Fibroblast of skin of abdomen (primary cell): ENCODE measurements at regions not wholly inside any gene's neighbourhood (a gene's known extent, or its start where the extent isn't known, plus 50 kb on each side); places are given as distances from the start of the nearest gene placed in this dataset.
"Not testable (repeated sequence)": the region's sequence is repeated elsewhere in the genome, so short reads cannot be mapped to it uniquely, and the experiment has no call there.

Experiments
- DNase-seq: peaks from one replicate; pipeline ENCODE4 v3.0.0-alpha.2; 2013

DNA sequence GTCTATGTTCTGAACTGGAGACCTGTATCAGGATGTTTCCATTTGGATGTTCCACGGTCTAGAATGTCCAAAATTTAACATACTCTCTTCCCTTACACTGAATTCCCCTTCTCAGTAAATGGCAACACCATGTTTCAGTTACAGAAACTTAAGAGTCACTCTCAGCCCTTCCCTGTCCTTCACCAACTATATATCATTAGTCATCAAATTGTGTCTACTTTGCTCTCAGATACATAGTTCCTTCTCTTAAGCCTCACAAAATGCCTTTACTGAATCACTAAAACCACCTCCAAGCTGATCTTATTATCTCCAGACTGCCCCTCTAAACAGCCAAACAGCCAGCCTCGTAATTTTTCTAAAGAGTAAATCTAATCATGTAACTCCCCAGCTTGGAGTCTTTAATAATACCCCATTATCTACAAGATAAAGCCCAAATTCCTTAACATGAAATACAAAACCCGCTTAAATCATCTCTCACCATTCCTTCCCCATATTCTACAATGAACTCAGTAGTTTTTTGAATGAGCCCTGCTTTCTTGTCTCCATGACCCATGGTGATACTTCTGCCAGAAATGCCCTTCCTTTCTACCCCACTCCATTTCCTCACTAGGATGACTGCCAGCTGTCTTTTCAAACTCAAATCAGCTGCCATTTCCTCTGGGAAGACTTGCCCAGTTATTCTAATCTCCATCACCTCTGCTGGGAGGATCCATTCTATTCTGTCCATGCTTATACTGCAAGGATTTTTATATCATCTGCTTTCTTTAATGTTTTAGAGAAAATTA lies 102.7 kb upstream of the ARHGAP42 start:
- no peak for DNase-seq

DNA sequence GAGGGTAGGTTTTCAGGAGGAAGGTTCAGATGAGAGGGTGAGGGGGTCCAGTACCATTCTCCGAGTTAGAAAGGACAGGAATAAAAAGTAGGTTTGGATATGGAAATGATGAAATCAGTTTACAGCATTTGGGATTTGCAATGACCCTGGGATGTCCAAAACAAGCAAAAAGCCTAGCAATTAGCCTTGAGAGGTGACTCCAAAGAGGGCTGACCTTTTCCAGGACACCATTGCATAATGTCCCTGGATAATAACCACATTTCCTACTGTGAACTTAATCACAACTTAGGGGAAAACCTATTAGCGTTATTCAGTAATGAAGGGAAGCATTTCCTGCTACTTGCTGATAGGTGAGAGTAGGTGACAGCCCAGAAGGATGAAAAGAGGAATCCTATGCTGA lies 101.4 kb upstream of the ARHGAP42 start:
- DNase-seq: no peak

DNA sequence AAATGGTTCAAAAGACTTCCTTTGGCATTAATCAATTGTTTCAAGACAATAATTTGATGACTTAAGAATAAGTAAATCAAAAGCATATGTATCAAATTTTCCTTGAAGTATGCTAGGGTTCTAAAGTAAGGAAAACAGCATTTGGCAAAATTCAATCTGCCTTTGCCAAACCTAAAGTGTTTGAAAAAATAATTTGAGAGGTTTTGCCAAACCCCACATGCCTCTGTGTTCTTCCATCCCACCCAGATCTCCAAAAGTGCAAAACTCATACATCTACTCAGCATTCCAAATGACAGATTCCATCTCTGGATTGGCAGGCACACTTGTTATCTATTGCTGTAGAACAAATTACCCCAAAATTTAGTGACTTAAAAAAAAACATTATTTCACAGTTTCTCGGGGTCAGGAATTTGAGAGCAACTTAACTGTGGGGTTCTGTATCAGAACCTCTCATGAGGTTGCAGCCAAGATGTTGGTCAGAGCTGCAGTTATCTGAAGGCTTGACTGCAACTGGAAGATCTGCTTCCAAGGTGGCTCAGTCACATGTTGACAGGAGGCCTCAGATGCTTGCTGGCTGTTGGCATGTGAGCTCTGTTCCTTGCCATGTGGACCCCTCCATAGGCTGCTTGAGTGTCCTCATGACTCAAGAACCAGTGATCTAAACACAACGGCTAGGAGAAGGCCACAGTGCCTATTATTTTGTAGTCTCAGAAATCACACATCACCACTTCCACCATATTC lies 100.6 kb upstream of the ARHGAP42 start:
- DNase-seq: no peak

DNA sequence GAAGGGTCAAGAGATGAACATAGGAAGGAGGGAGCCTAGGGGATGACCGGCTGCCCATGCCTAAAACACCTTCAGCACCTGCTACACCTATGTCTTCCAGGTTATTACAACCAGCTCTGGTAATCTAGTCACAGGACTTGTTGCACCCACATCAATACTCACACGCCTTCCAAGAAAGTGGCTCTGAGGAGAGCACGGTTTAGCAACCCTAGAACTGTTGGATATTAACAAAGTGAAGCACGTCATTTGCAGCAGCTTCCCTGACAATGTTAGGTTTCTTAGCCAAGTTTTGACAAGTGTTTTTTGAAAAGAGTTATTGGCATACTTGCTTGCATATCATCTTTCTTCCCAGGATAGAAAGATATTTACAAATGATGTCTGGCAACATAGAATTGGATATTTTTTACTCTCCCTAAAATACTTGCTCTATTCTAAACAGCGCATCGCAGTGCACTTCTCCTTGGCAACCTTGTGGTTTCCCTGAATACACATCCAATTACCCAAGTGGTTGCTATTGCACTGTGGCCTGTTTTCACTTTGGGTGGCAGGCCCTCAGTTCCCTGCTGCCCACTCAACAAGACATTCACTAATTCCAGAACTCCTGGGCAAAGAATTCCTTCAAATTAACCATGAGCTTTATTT lies 94.3 kb upstream of the ARHGAP42 start:
- DNase-seq: no peak

DNA sequence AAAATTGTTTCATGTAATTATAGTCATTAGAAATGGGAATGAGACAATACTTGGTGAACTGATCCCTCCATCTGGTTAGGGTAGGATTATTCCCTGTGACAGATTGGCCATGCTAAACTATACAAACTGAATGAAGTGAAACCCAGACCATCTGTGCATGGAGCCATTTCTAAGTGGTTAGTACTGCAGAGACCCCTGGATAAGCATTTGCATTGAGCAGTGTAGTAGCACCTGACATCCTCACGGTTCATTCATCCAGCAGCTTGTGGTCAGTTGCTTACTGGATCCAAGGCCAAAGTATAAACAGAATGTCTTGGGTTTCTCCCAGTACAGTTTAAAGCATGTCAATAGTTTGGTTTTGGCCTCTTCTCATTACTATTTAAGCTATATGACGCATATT lies 93.8 kb upstream of the ARHGAP42 start:
- DNase-seq: no peak

DNA sequence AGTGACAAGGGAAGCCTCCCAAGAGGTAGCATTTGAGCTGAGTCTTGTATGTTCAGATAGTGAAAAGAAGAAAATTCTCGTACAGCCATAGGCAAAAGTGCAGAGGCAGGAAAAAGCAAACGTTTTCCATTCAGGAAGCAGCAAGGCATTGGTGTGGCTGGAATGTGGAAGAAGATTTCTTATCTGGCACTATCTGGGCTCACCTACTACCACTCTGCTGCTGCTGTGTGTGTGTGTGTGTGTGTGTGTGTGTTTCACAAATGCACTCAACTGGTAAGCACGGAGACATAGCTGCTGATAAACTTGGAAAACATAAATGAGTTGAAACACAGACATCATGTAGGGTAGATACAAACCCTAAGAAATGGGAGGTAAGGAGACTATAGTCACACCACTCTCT lies 92.8 kb upstream of the ARHGAP42 start:
- DNase-seq: no peak

DNA sequence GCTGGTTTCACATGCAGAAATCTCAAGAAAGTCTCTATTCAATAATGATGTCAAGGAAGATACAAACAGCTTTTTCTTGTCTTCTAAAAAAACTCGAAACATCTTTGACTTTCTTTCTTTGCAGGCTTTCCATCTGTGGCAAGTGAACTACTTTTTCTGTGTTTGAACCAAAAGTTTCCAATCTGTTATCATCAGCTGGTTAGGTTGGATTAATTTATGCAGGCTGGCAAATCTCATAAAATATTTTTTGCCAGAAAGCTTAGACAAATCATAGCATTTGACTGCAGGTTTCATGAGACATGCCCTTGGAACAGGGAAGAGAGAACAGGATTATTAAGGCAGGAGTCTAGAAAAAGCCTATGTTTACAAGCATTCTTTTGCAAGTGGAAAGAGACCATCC lies 86.1 kb upstream of the ARHGAP42 start:
- no peak for DNase-seq

DNA sequence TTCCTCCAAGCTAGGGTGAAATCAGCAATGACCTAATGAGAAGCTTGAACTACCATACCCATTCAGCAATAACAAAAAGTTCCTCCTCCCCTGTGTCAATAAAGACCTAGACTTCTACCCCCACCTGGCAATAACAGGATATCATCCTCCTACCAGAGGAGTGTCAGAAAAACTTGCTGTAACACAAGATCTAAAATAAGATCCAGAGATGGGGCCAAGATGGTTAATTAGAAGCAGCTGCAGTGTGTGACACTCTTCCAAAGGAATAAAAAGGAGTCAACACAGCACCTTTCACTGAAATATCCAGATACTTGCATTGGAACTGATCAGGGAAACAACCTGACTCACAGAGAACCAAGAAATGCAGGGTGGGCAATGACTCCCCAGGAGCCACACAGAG lies 84.4 kb upstream of the ARHGAP42 start:
- peak; percentile 12 for DNase-seq

DNA sequence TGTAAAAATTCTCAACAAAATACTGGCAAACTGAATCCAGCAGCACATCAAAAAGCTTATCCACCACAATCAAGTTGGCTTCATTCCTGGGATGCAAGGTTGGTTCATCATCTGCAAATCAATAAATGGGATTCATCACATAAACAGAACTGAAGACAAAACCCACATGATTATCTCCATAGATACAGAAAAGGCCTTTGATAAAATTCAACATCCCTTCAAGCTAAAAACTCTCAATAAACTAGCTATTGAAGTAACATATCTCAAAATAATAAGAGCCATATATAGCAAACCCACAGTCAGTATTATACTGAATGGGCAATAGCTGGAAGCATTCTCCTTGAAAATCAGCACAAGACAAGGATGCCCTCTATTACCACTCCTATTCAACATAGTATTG lies 79.3 kb upstream of the ARHGAP42 start:
- not testable (repeated sequence) for DNase-seq

DNA sequence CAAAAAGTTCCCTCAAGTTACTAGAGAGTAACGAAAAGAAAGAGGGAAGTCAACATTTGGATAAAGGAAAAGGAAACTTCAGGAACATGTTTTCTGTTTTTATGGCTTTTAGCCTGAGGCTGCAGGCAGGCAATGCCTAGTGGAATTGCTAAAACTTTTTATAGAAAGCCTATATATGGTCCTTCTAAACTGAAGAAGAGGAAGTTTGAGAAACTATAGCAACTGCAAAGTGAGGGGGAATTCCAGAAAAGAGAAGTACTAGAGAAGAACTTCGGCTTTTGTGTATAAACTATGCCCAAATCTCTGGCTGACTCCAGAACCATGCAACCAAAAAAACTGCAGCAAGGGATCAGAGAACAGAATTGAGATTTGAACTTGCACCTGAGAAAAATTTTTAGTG lies 74.3 kb upstream of the ARHGAP42 start:
- DNase-seq: no peak

DNA sequence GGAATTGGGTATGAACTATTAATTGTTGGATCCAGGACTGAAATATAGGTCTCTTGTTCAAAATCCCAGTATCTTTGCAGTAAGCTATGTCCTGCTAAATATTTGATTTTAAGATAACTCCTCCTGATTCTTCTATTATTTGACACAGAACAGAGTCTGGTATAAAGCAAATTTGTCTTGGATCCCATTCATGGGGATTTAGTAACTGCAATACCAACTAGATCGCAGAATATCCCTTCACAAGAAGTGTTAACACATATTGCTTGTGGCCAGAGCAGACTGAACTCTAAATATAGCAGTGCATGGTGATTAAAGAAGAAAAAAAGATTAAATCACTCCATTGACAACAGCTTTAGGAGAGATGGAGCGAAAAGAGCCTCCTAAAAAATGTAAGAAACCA lies 68.2 kb upstream of the ARHGAP42 start:
- DNase-seq: no peak

DNA sequence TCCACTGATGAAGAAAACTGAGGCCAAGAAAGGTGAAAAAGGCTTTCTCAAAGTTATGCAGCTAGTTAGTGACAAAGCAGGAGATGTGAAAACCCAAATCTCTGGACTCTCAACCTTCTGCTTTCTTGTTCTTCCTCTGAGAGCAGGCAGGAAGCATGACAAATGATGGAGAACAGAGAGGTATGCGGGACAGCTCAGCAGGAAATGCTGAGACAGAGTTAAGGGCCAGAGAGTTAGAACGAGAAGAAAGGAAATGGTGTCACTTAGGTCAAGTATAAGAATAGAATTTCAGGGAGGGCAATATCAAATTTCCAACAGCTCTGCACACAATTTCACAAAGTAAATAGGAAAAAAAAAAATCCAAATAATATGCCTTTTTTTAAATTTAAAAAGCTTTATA lies 67.6 kb upstream of the ARHGAP42 start:
- peak; percentile 18 for DNase-seq

DNA sequence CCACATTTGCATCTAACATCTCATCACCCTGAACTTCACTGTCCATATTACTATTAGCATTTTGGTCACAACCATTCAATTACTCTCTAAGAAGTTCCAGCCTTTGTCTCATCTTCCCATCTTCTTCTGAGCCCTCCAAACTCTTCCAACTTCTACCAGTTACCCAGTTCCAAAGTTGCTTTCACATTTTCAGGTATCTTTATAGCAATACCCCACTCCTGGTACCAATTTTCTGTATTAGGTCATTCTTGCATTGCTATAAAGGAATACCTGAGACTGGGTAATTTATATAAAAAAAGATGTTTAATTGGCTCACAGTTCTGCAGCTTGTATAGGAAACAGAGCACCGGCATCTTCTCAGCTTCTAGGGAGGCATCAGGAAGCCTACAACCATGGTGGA lies 64.7 kb upstream of the ARHGAP42 start:
- DNase-seq: no peak

DNA sequence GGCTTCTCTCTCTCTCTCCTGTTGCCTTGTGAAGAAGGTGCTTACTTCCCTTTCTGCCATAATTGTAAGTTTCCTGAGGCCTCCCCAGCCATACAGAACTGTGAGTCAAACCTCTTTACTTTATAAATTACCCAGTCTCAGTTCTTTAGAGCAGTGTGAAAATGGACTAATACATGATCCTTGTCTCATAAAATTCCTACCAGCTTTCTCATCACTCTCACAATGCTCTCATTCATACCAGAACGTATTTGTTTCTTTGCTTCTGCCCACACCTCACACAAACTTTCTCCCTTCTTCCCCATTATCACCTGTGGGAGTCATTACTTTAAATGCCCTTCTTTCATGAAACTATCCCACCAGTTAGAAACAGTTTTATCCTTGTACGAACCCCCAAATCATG lies 62.7 kb upstream of the ARHGAP42 start:
- peak; percentile 6 for DNase-seq

DNA sequence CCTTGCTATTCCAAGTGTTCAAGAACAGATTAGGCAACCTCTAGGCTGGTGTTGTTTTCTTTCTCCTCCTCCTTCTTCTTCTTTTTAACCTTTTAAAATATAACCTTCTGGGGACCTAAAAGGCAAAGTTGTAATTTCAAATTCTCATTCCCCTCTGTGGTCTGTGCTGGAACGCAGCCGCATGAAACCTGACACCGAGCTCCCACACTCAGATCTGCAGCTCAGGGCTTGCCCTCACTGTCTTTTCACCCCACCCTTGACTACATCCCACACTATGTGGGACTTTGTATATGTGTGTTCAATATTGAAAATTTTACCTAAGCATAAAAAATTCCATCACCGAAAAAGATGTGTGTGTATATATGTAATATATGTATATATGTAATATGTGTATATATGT lies 62.0 kb upstream of the ARHGAP42 start:
- DNase-seq: peak; percentile 42

DNA sequence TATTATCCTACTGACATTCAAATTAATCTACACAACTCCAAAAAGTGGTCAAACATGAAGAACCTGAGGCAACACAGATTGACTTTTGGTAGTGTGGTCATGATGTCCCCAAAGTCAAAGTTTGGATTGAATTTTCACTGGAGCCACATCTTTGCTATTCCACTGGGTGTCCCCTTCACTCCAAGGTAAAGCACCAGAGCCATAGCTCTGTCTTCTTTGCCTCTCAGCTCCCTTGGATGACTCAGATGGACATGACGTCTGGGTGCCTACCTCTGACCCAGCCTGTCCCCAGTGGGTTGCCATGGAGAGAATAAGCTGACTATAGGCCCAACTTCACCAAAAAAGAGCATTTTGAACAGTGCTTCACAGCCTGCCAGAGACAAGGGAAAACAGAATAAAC lies 57.4 kb upstream of the ARHGAP42 start:
- DNase-seq: no peak

DNA sequence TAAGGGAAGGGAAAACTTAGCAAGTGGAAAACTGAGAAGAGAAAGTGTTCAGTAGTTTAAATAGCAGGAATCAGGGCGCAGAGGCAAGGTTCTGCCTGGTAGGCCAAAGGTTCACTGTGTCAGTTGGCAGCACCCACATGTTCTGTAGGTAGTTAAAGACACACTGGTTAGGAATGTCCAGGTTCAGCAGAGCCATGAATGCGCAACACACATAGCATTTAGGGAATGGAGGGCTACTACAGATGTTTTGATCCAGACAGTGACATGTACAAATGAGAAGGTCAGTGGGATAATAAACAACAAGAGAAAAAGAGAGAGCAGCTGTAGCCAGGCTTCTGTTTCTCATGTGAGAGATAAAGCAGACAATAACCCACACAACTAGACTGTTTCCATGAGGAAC lies 56.2 kb upstream of the ARHGAP42 start:
- DNase-seq: no peak

DNA sequence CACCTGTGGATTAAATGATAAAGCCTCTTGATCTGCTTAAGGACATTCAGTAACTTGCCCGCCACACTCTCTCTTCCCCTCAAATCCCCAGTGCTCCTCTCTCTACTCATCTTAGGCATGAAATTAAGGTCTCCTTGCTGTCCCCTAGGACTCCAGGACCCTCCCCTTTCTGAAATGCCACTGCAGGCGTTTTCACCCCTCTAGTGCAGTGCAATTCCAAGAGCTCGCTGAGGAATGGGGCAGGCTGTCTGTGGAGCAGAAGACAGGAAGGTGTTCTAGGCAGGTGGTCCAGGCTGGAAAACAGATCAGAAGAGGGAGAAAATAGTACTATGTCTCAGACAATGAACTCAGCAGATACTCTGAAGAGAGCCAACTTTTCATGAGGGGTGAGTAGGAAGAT lies 55.8 kb upstream of the ARHGAP42 start:
- DNase-seq: no peak

DNA sequence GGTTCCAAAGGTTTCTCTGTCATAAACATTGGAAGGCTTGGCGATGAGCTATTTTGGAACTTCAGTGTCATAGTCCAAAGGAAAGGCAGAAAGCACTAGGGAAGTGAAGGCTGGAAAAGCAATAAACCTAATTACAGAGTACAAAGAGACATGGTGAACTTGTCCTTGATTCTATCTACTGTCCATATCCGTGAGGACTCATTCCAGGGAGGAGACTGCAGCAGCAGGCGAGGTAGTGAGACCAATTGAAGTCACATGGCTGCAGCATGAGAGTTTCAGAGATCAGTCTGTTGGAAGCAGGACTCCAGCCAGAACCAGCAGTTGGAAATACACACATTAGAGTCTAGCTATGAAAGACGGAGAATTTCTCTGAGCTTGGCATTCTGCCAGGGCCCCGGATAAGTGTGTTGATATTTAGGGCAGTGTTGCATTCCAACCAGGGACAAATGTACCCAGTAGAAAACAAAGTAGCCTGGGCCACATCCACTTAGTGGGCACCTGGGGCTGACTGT lies 54.1 kb upstream of the ARHGAP42 start:
- DNase-seq: peak; percentile 16

DNA sequence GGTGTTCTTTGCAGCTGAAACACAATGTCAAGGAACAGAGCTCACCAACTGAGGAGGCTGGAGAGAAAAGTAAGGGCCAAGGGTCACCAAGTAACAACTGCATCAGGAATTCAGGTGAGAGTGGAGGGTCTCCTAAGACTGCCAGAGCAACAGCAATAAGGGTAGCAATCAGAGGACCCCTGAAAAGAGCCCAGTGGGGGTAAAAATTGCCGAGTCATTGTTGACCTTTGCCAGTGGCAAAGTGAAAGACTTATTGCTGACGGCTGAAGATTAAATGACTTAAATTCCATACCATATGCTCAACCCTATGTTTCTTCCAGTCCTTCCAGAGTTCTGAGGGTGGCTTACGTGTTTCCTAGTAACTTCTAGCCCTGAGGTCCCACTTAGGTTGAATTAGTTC lies 51.9 kb upstream of the ARHGAP42 start:
- DNase-seq: no peak

DNA sequence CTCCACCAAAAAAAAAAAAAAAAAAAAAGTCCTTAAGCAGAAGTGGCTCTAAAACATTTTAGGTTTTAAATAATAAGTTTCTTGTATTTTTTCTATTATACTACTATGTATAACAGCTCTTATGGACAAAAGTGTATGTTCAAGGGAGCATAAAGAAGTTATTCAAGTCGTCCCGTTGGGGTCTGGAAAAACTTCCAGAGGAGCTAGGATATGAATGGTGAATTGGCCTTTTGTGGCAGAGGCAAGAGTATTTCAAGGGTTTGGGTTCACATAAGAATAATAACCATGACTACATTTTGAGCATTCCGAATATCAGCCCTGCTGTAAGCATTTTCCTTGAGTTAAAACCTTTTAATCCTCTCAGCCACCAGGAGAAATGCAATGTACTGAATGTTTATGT lies 50.6 kb upstream of the ARHGAP42 start:
- no peak for DNase-seq
